K562 (cell line): ENCODE measurements at regions not wholly inside any gene's neighbourhood (a gene's known extent, or its start where the extent isn't known, plus 50 kb on each side); places are given as distances from the start of the nearest gene placed in this dataset.
A peak's percentile ranks its signal among the peaks of the same experiment; 100 is the strongest.

Source experiments
- ATAC-seq: fragments of 200-7000 bp; cut with Tn5 transposase; 3 replicates; pipeline ENCODE4 v1.9.1; 2020; ENCODE audit warnings: moderate library complexity
- BruUV-seq: library from RNA; stranded (reverse); fragments of 400-500 nt; replicated peaks from 2 replicates; lab custom pipeline; 2021; lab: Mats Ljungman, UMichigan
- CTCF ChIA-PET: fragments of 300-600 bp; formaldehyde crosslinking; extraction: SDS; loops from one replicate; lab custom pipeline; 2021; ENCODE audit warnings: low intra/inter-chr PET ratio; lab: Yijun Ruan, JAX
- POLR2A ChIA-PET: fragments of 300-600, 350-650 bp; sonication (Branson Sonifier 250); formaldehyde crosslinking; extraction: SDS; loops from one replicate; lab custom pipeline; 2021; ENCODE audit warnings: antibody characterized with exemption, inconsistent platforms; lab: Yijun Ruan, JAX
- DNase-seq, 4 experiments: peaks; one replicate each; pipeline versions ENCODE4 v3.0.0 to v3.0.0-alpha.2; 2011 to 2018; ENCODE audit warnings: low spot score in 3 of 4, mixed read lengths in 3 of 4; ENCODE audit errors: extremely low read depth in 1 of 4
- FAIRE-seq: peaks from 2 replicates; lab custom pipeline; 2011; peaks lifted over from hg19 to GRCh38; lab: Jason Lieb, UNC
- H2AFZ ChIP-seq: 2 replicates; pipeline ENCODE4 v1.6.0; 2011; ENCODE audit warnings: low read depth, low read length, control low read depth, inconsistent platforms
- H3K27ac ChIP-seq: fragments of 200-600 bp; 3 replicates; pipeline ENCODE4 v1.8.0; 2011; ENCODE audit warnings: low read depth, mild to moderate bottlenecking, control low read depth, inconsistent platforms, low read length, moderate library complexity, mixed read lengths; ENCODE audit errors: extremely low read depth
- H3K27me3 ChIP-seq, 2 experiments: fragments of 300-600 bp in 1 of 2; 2 replicates in 1 of 2; 3 replicates in 1 of 2; pipeline versions ENCODE4 v1.6.0 to v1.8.0; 2011; ENCODE audit warnings: inconsistent platforms in 2 of 2, low read length in 2 of 2, mild to moderate bottlenecking in 1 of 2, mixed read lengths in 1 of 2, moderate library complexity in 1 of 2; ENCODE audit not compliant: control insufficient read depth in 2 of 2, insufficient read depth in 2 of 2
- H3K36me3 ChIP-seq: fragments of 300-600 bp; 3 replicates; pipeline ENCODE4 v1.8.0; 2011; ENCODE audit warnings: mild to moderate bottlenecking, low read length, inconsistent platforms; ENCODE audit not compliant: control insufficient read depth, insufficient read depth
- H3K4me1 ChIP-seq, 2 experiments: fragments of 200-600 bp in 1 of 2; replicated peaks in 1 of 2; 2 replicates in 1 of 2; 3 replicates in 1 of 2; pipeline versions ENCODE4 v1.5.1 to v1.8.0; 2011; ENCODE audit warnings: inconsistent platforms in 2 of 2, low read length in 2 of 2, mild to moderate bottlenecking in 1 of 2, mixed read lengths in 1 of 2, moderate library complexity in 1 of 2; ENCODE audit not compliant: control insufficient read depth in 2 of 2, insufficient read depth in 2 of 2
- H3K4me2 ChIP-seq: 2 replicates; pipeline ENCODE4 v1.6.1; 2011; ENCODE audit warnings: low read length, control low read depth, inconsistent platforms, mixed read lengths; ENCODE audit not compliant: insufficient read depth
- H3K4me3 ChIP-seq: fragments of 200-600 bp; sonication (generic), shearing (Covaris generic); 2 replicates; pipeline ENCODE4 v1.5.1; 2016; ENCODE audit warnings: control low read depth, inconsistent platforms
- H3K79me2 ChIP-seq: fragments of 200-600 bp; 3 replicates; pipeline ENCODE4 v1.8.0; 2011; ENCODE audit warnings: low read length, inconsistent platforms; ENCODE audit not compliant: control insufficient read depth, insufficient read depth
- H3K9ac ChIP-seq, 2 experiments: 2 replicates each; pipeline versions ENCODE4 v1.6.0 to v1.6.1; 2011; ENCODE audit warnings: low read depth in 2 of 2, low read length in 2 of 2, control low read depth in 1 of 2, inconsistent platforms in 1 of 2, mild to moderate bottlenecking in 1 of 2, mixed read lengths in 1 of 2; ENCODE audit not compliant: insufficient read depth in 1 of 2
- H3K9me1 ChIP-seq: one replicate; pipeline ENCODE4 v1.6.0; 2011; ENCODE audit warnings: inconsistent platforms, mild to moderate bottlenecking, low read length, moderate library complexity; ENCODE audit not compliant: control insufficient read depth, insufficient read depth
- H3K9me3 ChIP-seq: replicated peaks from 2 replicates; pipeline ENCODE4 v1.5.1; 2011; ENCODE audit warnings: low read depth, low read length, inconsistent platforms; ENCODE audit not compliant: control insufficient read depth, insufficient read depth
- H4K20me1 ChIP-seq: replicated peaks from 2 replicates; pipeline ENCODE4 v1.6.1; 2011; ENCODE audit warnings: low read length, inconsistent platforms, mixed read lengths; ENCODE audit not compliant: control insufficient read depth, insufficient read depth
- CSDE1 ChIP-seq, 2 experiments: fragments of 450-650 bp; IDR thresholded peaks; 2 replicates each; pipeline ENCODE4 v1.6.1; 2016; ENCODE audit warnings: mild to moderate bottlenecking in 1 of 2
- CTBP1 ChIP-seq: fragments of 450-650 bp; IDR thresholded peaks from 2 replicates; pipeline ENCODE4 v1.6.1; 2016; ENCODE audit warnings: borderline replicate concordance
- DIDO1 ChIP-seq: fragments of 450-650 bp; IDR thresholded peaks from 2 replicates; pipeline ENCODE4 v1.6.1; 2016; ENCODE audit warnings: low read depth, missing biosample characterization, missing genetic modification characterization
- ERF ChIP-seq: fragments of 450-650 bp; formaldehyde crosslinking; IDR thresholded peaks from 2 replicates; pipeline ENCODE4 v1.4.0; 2020; ENCODE audit warnings: mild to moderate bottlenecking, mixed read lengths
- HNRNPH1 ChIP-seq: fragments of 200-400 bp; formaldehyde crosslinking; optimal IDR thresholded peaks from 2 replicates; pipeline ENCODE3; 2017; ENCODE audit warnings: low read depth, mild to moderate bottlenecking, low read length, moderate library complexity
- HNRNPK ChIP-seq: fragments of 200-400 bp; formaldehyde crosslinking; IDR thresholded peaks from one replicate; pipeline ENCODE4 v1.6.1; 2018; ENCODE audit warnings: mild to moderate bottlenecking, low read depth, low read length; ENCODE audit not compliant: poor library complexity, severe bottlenecking
- KLF13 ChIP-seq: fragments of 450-650 bp; IDR thresholded peaks from 2 replicates; pipeline ENCODE4 v1.6.1; 2016; ENCODE audit warnings: missing genetic modification characterization, low read depth, mild to moderate bottlenecking, missing compliant biosample characterization, moderate library complexity, borderline replicate concordance
- MTA2 ChIP-seq: fragments of 450-650 bp; IDR thresholded peaks from 2 replicates; pipeline ENCODE4 v1.6.1; 2016; ENCODE audit warnings: low read depth
- MYBL2 ChIP-seq, 2 experiments: fragments of 450-650 bp in 1 of 2; sonication (generic) in 1 of 2; formaldehyde crosslinking in 1 of 2; IDR thresholded peaks; 2 replicates each; pipeline versions ENCODE4 v1.6.1 to v1.8.1; 2017 to 2022; ENCODE audit warnings: borderline replicate concordance in 1 of 2, inconsistent platforms in 1 of 2, low read depth in 1 of 2, mild to moderate bottlenecking in 1 of 2, missing genetic modification reagents in 1 of 2, moderate library complexity in 1 of 2
- NFATC3 ChIP-seq: fragments of 450-650 bp; IDR thresholded peaks from 2 replicates; pipeline ENCODE4 v1.6.1; 2017; ENCODE audit warnings: mild to moderate bottlenecking
- NR1H2 ChIP-seq: sonication (generic); formaldehyde crosslinking; IDR thresholded peaks from 2 replicates; pipeline ENCODE4 v1.4.0; 2020; ENCODE audit warnings: mild to moderate bottlenecking, missing genetic modification reagents
- POLR3G ChIP-seq: IDR thresholded peaks from 2 replicates; pipeline ENCODE4 v1.6.1; 2011; ENCODE audit not compliant: insufficient read length, insufficient replicate concordance; ENCODE audit errors: extremely low read depth
- RBM15 ChIP-seq: fragments of 200-400 bp; formaldehyde crosslinking; IDR thresholded peaks from 2 replicates; pipeline ENCODE4 v1.6.1; 2018; ENCODE audit warnings: mild to moderate bottlenecking, low read length, moderate library complexity; ENCODE audit not compliant: insufficient read depth
- SRF ChIP-seq, 2 experiments: fragments of 250-450, 450-650 bp in 1 of 2; sonication (Bioruptor Pico) in 1 of 2; sonication (generic) in 1 of 2; formaldehyde crosslinking; IDR thresholded peaks; 2 replicates each; pipeline versions ENCODE4 v1.5.0 to v1.5.1; 2020 to 2022; ENCODE audit warnings: mild to moderate bottlenecking in 1 of 2, missing genetic modification reagents in 1 of 2
- STAG1 ChIP-seq: sonication (generic); formaldehyde crosslinking; IDR thresholded peaks from 2 replicates; pipeline ENCODE4 v1.5.0; 2020; ENCODE audit warnings: missing genetic modification reagents, borderline replicate concordance
- ZNF431 ChIP-seq: sonication (generic); formaldehyde crosslinking; IDR thresholded peaks from 2 replicates; pipeline ENCODE4 v1.8.0; 2022; ENCODE audit warnings: mild to moderate bottlenecking, missing genetic modification reagents
- ZNF586 ChIP-seq: fragments of 450-650 bp; formaldehyde crosslinking; conservative IDR thresholded peaks from 2 replicates; pipeline ENCODE4 v1.4.0; 2020; ENCODE audit warnings: mild to moderate bottlenecking, moderate library complexity
- WGBS: fragments of 100-300 bp; shearing (Covaris generic); methylation state at CpG from one replicate; pipeline ENCODE4 v1.1.6; 2016; ENCODE audit warnings: low coverage, mixed read lengths; ENCODE audit not compliant: insufficient coverage; ENCODE audit errors: missing lambda C conversion rate; 5-methylcytosine and 5-hydroxymethylcytosine counted together
- in situ Hi-C: fragments of 300-500 bp; cut with MboI; formaldehyde crosslinking; loops from 4 replicates; pipeline ENCODE4 v1.15.0; 2018; ENCODE audit warnings: inconsistent platforms, mixed read lengths
- intact Hi-C: fragments of 100-400 bp; cut with micrococcal nuclease; formaldehyde crosslinking; loops from 2 replicates; pipeline ENCODE4 v1.14.2; 2022
- TF ChIP-seq, protein P1 (sequence below): fragments of 450-650 bp; IDR thresholded peaks from 2 replicates; pipeline ENCODE4 v1.6.1; 2016; ENCODE audit warnings: low read depth, mild to moderate bottlenecking, moderate library complexity
- TF ChIP-seq, protein P2 (sequence below): fragments of 450-650 bp; conservative IDR thresholded peaks from 2 replicates; pipeline ENCODE4 v1.6.1; 2016; ENCODE audit warnings: missing genetic modification characterization, low read depth, mild to moderate bottlenecking, missing compliant biosample characterization, moderate library complexity

DNA sequence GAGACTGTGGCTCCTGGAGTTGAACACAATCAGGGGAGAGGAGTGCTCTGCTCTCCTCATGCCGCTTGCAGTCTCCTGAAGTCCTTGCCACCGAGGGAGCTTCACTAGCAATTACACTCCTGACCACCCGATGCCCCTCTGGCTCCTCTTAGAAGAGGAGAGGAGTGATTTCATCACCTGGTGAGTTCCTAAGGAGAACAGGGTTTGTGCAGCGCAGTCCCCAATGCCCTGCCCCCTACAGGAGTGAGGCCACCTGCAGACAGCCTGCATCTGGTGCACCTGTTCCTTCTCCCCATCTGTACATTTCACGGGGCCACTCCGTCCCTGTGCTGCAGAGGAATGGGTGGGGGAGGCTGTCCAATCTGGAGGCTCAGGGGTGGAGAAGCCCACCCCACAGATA is 267.2 kb downstream of the HRH4 start:
- BruUV-seq = no TSS peak

More for the DNA sequence above, 267.2 kb downstream of the HRH4 start:
- Histone ChIP-seq H3K4me2 (no peak overlapping the region), H3K9ac (no peak overlapping the region), H3K27me3 (no peaks in the 10 kb centered on the region; a peak in 2 of 5 replicates), H2AFZ (no peak overlapping the region), H3K9me1 (no peaks in the 10 kb centered on the region), H3K4me1 (no peaks in the 10 kb centered on the region), H3K27ac (no peak overlapping the region), H3K4me3 (no peak overlapping the region), H3K79me2 (no peaks in the 10 kb centered on the region), H3K9me3 (no peaks in the 10 kb centered on the region), H4K20me1 (no peaks in the 10 kb centered on the region), H3K36me3 (no peaks in the 10 kb centered on the region)
- POLR2A ChIA-PET = interaction anchor here (0.6 kb wide), 1 partner anchor 970 kb away, joined by 4 read pairs; no protein-coding TSS in a partner anchor
- in situ Hi-C loops = loop anchor here (10.0 kb wide), 1 partner anchor 373 kb away; no protein-coding TSS in a partner anchor
- WGBS = 0% methylated on average over 6 of the region's 6 CpGs
- intact Hi-C loops = no loop called here
- TF ChIP-seq, protein P1, sequence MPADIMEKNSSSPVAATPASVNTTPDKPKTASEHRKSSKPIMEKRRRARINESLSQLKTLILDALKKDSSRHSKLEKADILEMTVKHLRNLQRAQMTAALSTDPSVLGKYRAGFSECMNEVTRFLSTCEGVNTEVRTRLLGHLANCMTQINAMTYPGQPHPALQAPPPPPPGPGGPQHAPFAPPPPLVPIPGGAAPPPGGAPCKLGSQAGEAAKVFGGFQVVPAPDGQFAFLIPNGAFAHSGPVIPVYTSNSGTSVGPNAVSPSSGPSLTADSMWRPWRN = no peak
- TF ChIP-seq KLF13 (tag) (no peak), POLR3G (no peak), HNRNPH1 (no peak), NFATC3 (no peak), RBM15 (no peak), SRF (CRISPR knock-in tag; IDR thresholded peaks at IDR 0.05) (no peak), HNRNPK (no peak), ERF (no peak), CTBP1 (no peak), NR1H2 (no peak), CSDE1 (IDR thresholded peaks at IDR 0.05) (no peak), STAG1 (CRISPR knock-in tag) (no peak), ZNF586 (CRISPR knock-in tag) (no peak), MYBL2 (IDR thresholded peaks at IDR 0.05; ENCODE audit: low read depth) (no peak), MYBL2 (CRISPR knock-in tag; IDR thresholded peaks at IDR 0.05; ENCODE audit: borderline replicate concordance) (no peak), MTA2 (no peak), DIDO1 (tag) (no peak), ZNF431 (CRISPR knock-in tag) (no peak)
- TF ChIP-seq, protein P2, sequence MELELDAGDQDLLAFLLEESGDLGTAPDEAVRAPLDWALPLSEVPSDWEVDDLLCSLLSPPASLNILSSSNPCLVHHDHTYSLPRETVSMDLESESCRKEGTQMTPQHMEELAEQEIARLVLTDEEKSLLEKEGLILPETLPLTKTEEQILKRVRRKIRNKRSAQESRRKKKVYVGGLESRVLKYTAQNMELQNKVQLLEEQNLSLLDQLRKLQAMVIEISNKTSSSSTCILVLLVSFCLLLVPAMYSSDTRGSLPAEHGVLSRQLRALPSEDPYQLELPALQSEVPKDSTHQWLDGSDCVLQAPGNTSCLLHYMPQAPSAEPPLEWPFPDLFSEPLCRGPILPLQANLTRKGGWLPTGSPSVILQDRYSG = no peak
- DNase-seq (no peak), FAIRE-seq (no peak), ATAC-seq (peak; percentile 22; the same call in 1 of the 3 replicates)
- CTCF ChIA-PET = interaction anchor here (1.0 to 2.3 kb wide), 3 partner anchors 128 to 240 kb away, joined by 4 to 17 read pairs (median 8); no protein-coding TSS in a partner anchor
